MM.1S (cell line): ENCODE measurements at regions not wholly inside any gene's neighbourhood (a gene's known extent, or its start where the extent isn't known, plus 50 kb on each side); places are given as distances from the start of the nearest gene placed in this dataset.

Source experiments
- DNase-seq: peaks from one replicate; pipeline ENCODE4 v3.0.0-alpha.2; 2015
- H2AFZ ChIP-seq: fragments of 300-600 bp; sonication (generic); 2 replicates; pipeline ENCODE4 v1.6.0; 2016; ENCODE audit warnings: antibody characterized with exemption, low read length
- H3F3A ChIP-seq: fragments of 300-600 bp; sonication (generic); 2 replicates; pipeline ENCODE4 v1.6.1; 2016; ENCODE audit warnings: mild to moderate bottlenecking, antibody characterized with exemption, low read length, moderate library complexity, mixed read lengths; ENCODE audit not compliant: insufficient read depth
- H3K27ac ChIP-seq: fragments of 300-600 bp; sonication (generic); 2 replicates; pipeline ENCODE4 v1.5.1; 2016; ENCODE audit warnings: mild to moderate bottlenecking, low read length
- H3K27me3 ChIP-seq: fragments of 300-600 bp; sonication (generic); replicated peaks from 2 replicates; pipeline ENCODE4 v1.6.0; 2016; ENCODE audit warnings: low read length; ENCODE audit not compliant: insufficient read depth
- H3K36me3 ChIP-seq: fragments of 300-600 bp; sonication (generic); replicated peaks from 2 replicates; pipeline ENCODE4 v1.6.1; 2016; ENCODE audit warnings: mild to moderate bottlenecking, low read length, mixed read lengths; ENCODE audit not compliant: insufficient read depth
- H3K4me1 ChIP-seq: fragments of 300-600 bp; sonication (generic); 2 replicates; pipeline ENCODE4 v1.6.1; 2016; ENCODE audit warnings: low read length, mixed read lengths
- H3K4me2 ChIP-seq: fragments of 300-600 bp; sonication (generic); 2 replicates; pipeline ENCODE4 v1.6.0; 2016; ENCODE audit warnings: low read depth, low read length
- H3K4me3 ChIP-seq: fragments of 300-600 bp; sonication (generic); 2 replicates; pipeline ENCODE4 v1.5.1; 2016; ENCODE audit warnings: low read length, mixed read lengths
- H3K79me2 ChIP-seq: fragments of 300-600 bp; sonication (generic); 2 replicates; pipeline ENCODE4 v1.6.1; 2016; ENCODE audit warnings: mixed run types, low read length, mixed read lengths
- H3K9ac ChIP-seq: fragments of 300-600 bp; sonication (generic); 2 replicates; pipeline ENCODE4 v1.6.1; 2016; ENCODE audit warnings: low read length, mixed read lengths
- H3K9me2 ChIP-seq: fragments of 300-600 bp; sonication (generic); replicated peaks from 2 replicates; pipeline ENCODE4 v1.6.1; 2016; ENCODE audit warnings: mild to moderate bottlenecking, low read length, mixed read lengths; ENCODE audit not compliant: insufficient read depth
- H3K9me3 ChIP-seq: fragments of 300-600 bp; sonication (generic); replicated peaks from 2 replicates; pipeline ENCODE4 v1.6.1; 2016; ENCODE audit warnings: mild to moderate bottlenecking, low read length, mixed read lengths; ENCODE audit not compliant: insufficient read depth
- H4K20me1 ChIP-seq: fragments of 300-600 bp; sonication (generic); 2 replicates; pipeline ENCODE4 v1.6.1; 2016; ENCODE audit warnings: mild to moderate bottlenecking, low read length, moderate library complexity, mixed read lengths; ENCODE audit not compliant: insufficient read depth
- EZH2 ChIP-seq: fragments of 300-600 bp; sonication (generic); optimal IDR thresholded peaks from 2 replicates; pipeline ENCODE3; 2017; ENCODE audit warnings: low read depth, mild to moderate bottlenecking, antibody characterized with exemption, low read length, mixed read lengths
- EZH2phosphoT487 ChIP-seq: fragments of 300-600 bp; sonication (generic); IDR thresholded peaks from 2 replicates; pipeline ENCODE4 v1.6.1; 2018; ENCODE audit warnings: antibody characterized with exemption, low read length
- TF ChIP-seq, protein P1 (sequence below): fragments of 300-600 bp; sonication (generic); IDR thresholded peaks from 2 replicates; pipeline ENCODE4 v1.5.1; 2016; ENCODE audit warnings: antibody characterized with exemption, low read length, mixed read lengths

- TF ChIP-seq EZH2 = no peak
- TF ChIP-seq, protein P1, sequence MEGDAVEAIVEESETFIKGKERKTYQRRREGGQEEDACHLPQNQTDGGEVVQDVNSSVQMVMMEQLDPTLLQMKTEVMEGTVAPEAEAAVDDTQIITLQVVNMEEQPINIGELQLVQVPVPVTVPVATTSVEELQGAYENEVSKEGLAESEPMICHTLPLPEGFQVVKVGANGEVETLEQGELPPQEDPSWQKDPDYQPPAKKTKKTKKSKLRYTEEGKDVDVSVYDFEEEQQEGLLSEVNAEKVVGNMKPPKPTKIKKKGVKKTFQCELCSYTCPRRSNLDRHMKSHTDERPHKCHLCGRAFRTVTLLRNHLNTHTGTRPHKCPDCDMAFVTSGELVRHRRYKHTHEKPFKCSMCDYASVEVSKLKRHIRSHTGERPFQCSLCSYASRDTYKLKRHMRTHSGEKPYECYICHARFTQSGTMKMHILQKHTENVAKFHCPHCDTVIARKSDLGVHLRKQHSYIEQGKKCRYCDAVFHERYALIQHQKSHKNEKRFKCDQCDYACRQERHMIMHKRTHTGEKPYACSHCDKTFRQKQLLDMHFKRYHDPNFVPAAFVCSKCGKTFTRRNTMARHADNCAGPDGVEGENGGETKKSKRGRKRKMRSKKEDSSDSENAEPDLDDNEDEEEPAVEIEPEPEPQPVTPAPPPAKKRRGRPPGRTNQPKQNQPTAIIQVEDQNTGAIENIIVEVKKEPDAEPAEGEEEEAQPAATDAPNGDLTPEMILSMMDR = no peak
- no peak for TF ChIP-seq EZH2phosphoT487
- DNase-seq = no peak
- Histone ChIP-seq H3F3A (no peaks in the 10 kb centered on the region), H3K9ac (no peak overlapping the region), H3K4me3 (no peak overlapping the region), H2AFZ (no peak overlapping the region), H3K4me1 (no peaks in the 10 kb centered on the region), H3K4me2 (no peak overlapping the region), H3K9me2 (no peaks in the 10 kb centered on the region), H3K9me3 (no peaks in the 10 kb centered on the region), H3K36me3 (no peaks in the 10 kb centered on the region), H3K79me2 (no peaks in the 10 kb centered on the region), H3K27me3 (no peaks in the 10 kb centered on the region), H3K27ac (no peak overlapping the region), H4K20me1 (no peaks in the 10 kb centered on the region)
Measured at GRCh38 chr5:111002036-111002435, 69.5 kb upstream of the TSLP start.

- H3K4me3 ChIP-seq = no peak overlapping the region
- no peaks in the 10 kb centered on the region for H3K4me1 ChIP-seq
- no peak overlapping the region for H3K9ac ChIP-seq
- H3K36me3 ChIP-seq = no peaks in the 10 kb centered on the region
- no peaks in the 10 kb centered on the region for H3K9me2 ChIP-seq
- no peak overlapping the region for H2AFZ ChIP-seq
- H3K27ac ChIP-seq = no peak overlapping the region
- no peaks in the 10 kb centered on the region for H4K20me1 ChIP-seq
- no peaks in the 10 kb centered on the region for H3K9me3 ChIP-seq
- TF ChIP-seq, protein P1 = no peak
- TF ChIP-seq EZH2 (no peak), EZH2phosphoT487 (no peak)
- H3F3A ChIP-seq = no peaks in the 10 kb centered on the region
- no peaks in the 10 kb centered on the region for H3K27me3 ChIP-seq
- DNase-seq = no peak
- H3K4me2 ChIP-seq = no peak overlapping the region
- H3K79me2 ChIP-seq = no peaks in the 10 kb centered on the region
Measured at GRCh38 chr5:111003623-111004022, 67.9 kb upstream of the TSLP start.

- Histone ChIP-seq H3K36me3 (no peaks in the 10 kb centered on the region), H3K9ac (no peak overlapping the region), H3K4me2 (no peak overlapping the region), H2AFZ (no peak overlapping the region), H3K27me3 (no peaks in the 10 kb centered on the region), H3K9me3 (no peaks in the 10 kb centered on the region), H4K20me1 (no peaks in the 10 kb centered on the region), H3K4me1 (no peaks in the 10 kb centered on the region), H3K4me3 (no peak overlapping the region), H3K27ac (no peak overlapping the region), H3K79me2 (no peaks in the 10 kb centered on the region), H3F3A (no peaks in the 10 kb centered on the region), H3K9me2 (no peaks in the 10 kb centered on the region)
- TF ChIP-seq EZH2phosphoT487 = no peak
- TF ChIP-seq, protein P1 = no peak
- TF ChIP-seq EZH2 = no peak
- no peak for DNase-seq
Measured at GRCh38 chr5:111004291-111004690, 67.2 kb upstream of the TSLP start.
